ENCODE measurements at regions not wholly inside any gene's neighbourhood (a gene's known extent, or its start where the extent isn't known, plus 50 kb on each side); places are given as distances from the start of the nearest gene placed in this dataset.

GRCh38 chr4:138602664-138603063, 360.5 kb upstream of the SLC7A11 start:
- TF ChIP-seq CTCF (IDR thresholded peaks at IDR 0.05): no peak
- TF ChIP-seq POLR2A (IDR thresholded peaks at IDR 0.05): no peak

Measured in uterus (tissue), 2 donors.